NCI-H2107 treated with DMSO at 0.1 percent for 48 hours (cell line): ENCODE measurements at regions not wholly inside any gene's neighbourhood (a gene's known extent, or its start where the extent isn't known, plus 50 kb on each side); places are given as distances from the start of the nearest gene placed in this dataset.

Experiments
- DNase-seq: peaks from one replicate; lab custom pipeline; 2025; ENCODE audit not compliant: unreplicated experiment; lab: John Stamatoyannopoulos, UW

GRCh38 chr14:101380940-101381339 lies 180.4 kb upstream of the DIO3 start:
- no peak for DNase-seq

GRCh38 chr14:101383737-101384338 lies 177.5 kb upstream of the DIO3 start:
- DNase-seq = no peak

GRCh38 chr14:101394374-101394773 lies 166.9 kb upstream of the DIO3 start:
- no peak for DNase-seq

- no peak for DNase-seq
Measured at GRCh38 chr14:101395779-101396178, 165.5 kb upstream of the DIO3 start.

GRCh38 chr14:101397206-101397605 lies 164.1 kb upstream of the DIO3 start:
- DNase-seq = no peak

- DNase-seq = no peak
Measured at GRCh38 chr14:101398011-101398410, 163.3 kb upstream of the DIO3 start.

GRCh38 chr14:101399737-101400517 lies 161.4 kb upstream of the DIO3 start:
- no peak for DNase-seq

- DNase-seq = no peak
Measured at GRCh38 chr14:101400830-101401229, 160.5 kb upstream of the DIO3 start.

- DNase-seq = no peak
Measured at GRCh38 chr14:101402936-101403660, 158.2 kb upstream of the DIO3 start.

- DNase-seq = no peak
Measured at GRCh38 chr14:101404426-101405170, 156.7 kb upstream of the DIO3 start.

- no peak for DNase-seq
Measured at GRCh38 chr14:101405171-101405883, 156.0 kb upstream of the DIO3 start.

GRCh38 chr14:101406921-101407320 lies 154.4 kb upstream of the DIO3 start:
- DNase-seq = no peak

GRCh38 chr14:101407328-101407727 lies 154.0 kb upstream of the DIO3 start:
- no peak for DNase-seq

GRCh38 chr14:101408077-101408831 lies 153.0 kb upstream of the DIO3 start:
- no peak for DNase-seq

- no peak for DNase-seq
Measured at GRCh38 chr14:101409006-101409543, 152.2 kb upstream of the DIO3 start.

- no peak for DNase-seq
Measured at GRCh38 chr14:101410126-101410525, 151.2 kb upstream of the DIO3 start.

- DNase-seq = no peak
Measured at GRCh38 chr14:101411151-101411550, 150.1 kb upstream of the DIO3 start.

GRCh38 chr14:101411779-101412178 lies 149.5 kb upstream of the DIO3 start:
- no peak for DNase-seq

GRCh38 chr14:101412739-101413138 lies 148.6 kb upstream of the DIO3 start:
- DNase-seq = no peak

- no peak for DNase-seq
Measured at GRCh38 chr14:101417434-101417833, 143.9 kb upstream of the DIO3 start.
